GM12878 (cell line): ENCODE measurements at regions not wholly inside any gene's neighbourhood (a gene's known extent, or its start where the extent isn't known, plus 50 kb on each side); places are given as distances from the start of the nearest gene placed in this dataset.

ENCODE experiments used
- ATAC-seq: fragments of 200-7000 bp; cut with Tn5 transposase; 3 replicates; pipeline ENCODE4 v1.9.1; 2020; ENCODE audit warnings: mild to moderate bottlenecking, moderate library complexity
- BruUV-seq: library from RNA; stranded (reverse); fragments of 400-500 nt; replicated peaks from 2 replicates; lab custom pipeline; 2021; lab: Mats Ljungman, UMichigan
- CTCF ChIA-PET: fragments of 300-600 bp; sonication (Branson Sonifier 250); formaldehyde crosslinking; extraction: SDS; loops from one replicate; lab custom pipeline; 2021; ENCODE audit warnings: inconsistent platforms; lab: Yijun Ruan, JAX
- POLR2A ChIA-PET: fragments of 350-600 bp; formaldehyde crosslinking; extraction: SDS; loops from one replicate; lab custom pipeline; 2021; ENCODE audit warnings: inconsistent platforms; lab: Charles Lee
- RAD21 ChIA-PET: fragments of 300-600 bp; sonication (Branson Sonifier 250); formaldehyde crosslinking; loops from one replicate; lab custom pipeline; 2023; ENCODE audit warnings: antibody characterized with exemption; ENCODE audit not compliant: unreplicated experiment; lab: Charles Lee
- SMC1A ChIA-PET: fragments of 300-600 bp; sonication (Branson Sonifier 250); formaldehyde crosslinking; loops from one replicate; lab custom pipeline; 2023; ENCODE audit not compliant: unreplicated experiment, uncharacterized antibody; lab: Charles Lee
- DNase-seq: peaks from one replicate; pipeline ENCODE4 v3.0.0-alpha.2; 2011; ENCODE audit warnings: low read depth, low spot score
- FAIRE-seq: peaks from 3 replicates; lab custom pipeline; 2011; peaks lifted over from hg19 to GRCh38; lab: Jason Lieb, UNC
- H2AFZ ChIP-seq: 2 replicates; pipeline ENCODE4 v1.6.0; 2011; ENCODE audit warnings: low read depth, low read length, control low read depth; ENCODE audit not compliant: control insufficient read depth
- H3K27ac ChIP-seq: 2 replicates; pipeline ENCODE4 v1.5.1; 2011; ENCODE audit warnings: control low read depth; ENCODE audit not compliant: control insufficient read depth, insufficient read depth
- H3K27me3 ChIP-seq, 2 experiments: replicated peaks in 1 of 2; 2 replicates each; pipeline versions ENCODE4 v1.6.0 to v1.6.1; 2011; ENCODE audit warnings: low read length in 1 of 2; ENCODE audit not compliant: control insufficient read depth in 2 of 2, insufficient read depth in 2 of 2
- H3K36me3 ChIP-seq, 2 experiments: 2 replicates each; pipeline ENCODE4 v1.5.1; 2011; ENCODE audit warnings: low read length in 1 of 2; ENCODE audit not compliant: control insufficient read depth in 2 of 2, insufficient read depth in 2 of 2
- H3K4me1 ChIP-seq: 2 replicates; pipeline ENCODE4 v1.6.1; 2011; ENCODE audit warnings: mild to moderate bottlenecking, low read length, moderate library complexity, mixed read lengths; ENCODE audit not compliant: control insufficient read depth, insufficient read depth
- H3K4me2 ChIP-seq: 2 replicates; pipeline ENCODE4 v1.6.0; 2011; ENCODE audit warnings: control low read depth; ENCODE audit not compliant: control insufficient read depth, insufficient read depth
- H3K4me3 ChIP-seq: fragments of 200-600 bp; sonication (generic); 2 replicates; pipeline ENCODE4 v1.5.1; 2016
- H3K79me2 ChIP-seq: 2 replicates; pipeline ENCODE4 v1.6.0; 2011; ENCODE audit warnings: low read length; ENCODE audit not compliant: control insufficient read depth, insufficient read depth
- H3K9ac ChIP-seq: 2 replicates; pipeline ENCODE4 v1.8.0; 2011; ENCODE audit warnings: low read length, control low read depth, mixed read lengths; ENCODE audit not compliant: control insufficient read depth, insufficient read depth
- H3K9me3 ChIP-seq: replicated peaks from 3 replicates; pipeline ENCODE4 v1.5.1; 2011; ENCODE audit warnings: mild to moderate bottlenecking, low read length; ENCODE audit not compliant: control insufficient read depth, insufficient read depth
- H4K20me1 ChIP-seq: 2 replicates; pipeline ENCODE4 v1.6.0; 2011; ENCODE audit not compliant: control insufficient read depth, insufficient read depth
- BHLHE40 ChIP-seq, 2 experiments: fragments of 450-650 bp in 1 of 2; IDR thresholded peaks; 2 replicates each; pipeline ENCODE4 v1.6.1; 2011 to 2017; ENCODE audit warnings: low read depth in 2 of 2, borderline replicate concordance in 1 of 2, improper control_type of control experiment in 1 of 2, low read length in 1 of 2, mild to moderate bottlenecking in 1 of 2
- CHD4 ChIP-seq: fragments of 200-600 bp; sonication (generic); IDR thresholded peaks from 2 replicates; pipeline ENCODE4 v1.6.1; 2016; ENCODE audit warnings: mild to moderate bottlenecking
- EED ChIP-seq: sonication (generic); IDR thresholded peaks from 2 replicates; pipeline ENCODE4 v1.6.1; 2016; ENCODE audit warnings: antibody characterized with exemption, low read depth
- GATAD2B ChIP-seq: fragments of 450-650 bp; conservative IDR thresholded peaks from 2 replicates; pipeline ENCODE4 v1.6.1; 2017; ENCODE audit warnings: low read depth, mild to moderate bottlenecking, moderate library complexity
- HCFC1 ChIP-seq: fragments of 150-350 bp; IDR thresholded peaks from 2 replicates; pipeline ENCODE4 v1.6.1; 2014; ENCODE audit warnings: low read length
- IRF4 ChIP-seq: IDR thresholded peaks from 2 replicates; pipeline ENCODE4 v1.6.1; 2011; ENCODE audit warnings: low read depth, low read length
- MTA2 ChIP-seq: fragments of 450-650 bp; IDR thresholded peaks from 2 replicates; pipeline ENCODE4 v1.6.1; 2016; ENCODE audit warnings: low read depth, mild to moderate bottlenecking, moderate library complexity
- PML ChIP-seq: IDR thresholded peaks from 2 replicates; pipeline ENCODE4 v1.6.1; 2012; ENCODE audit warnings: low read length, inconsistent platforms
- POLR2AphosphoS2 ChIP-seq: IDR thresholded peaks from 2 replicates; pipeline ENCODE4 v1.6.1; 2011; ENCODE audit warnings: low read depth, mild to moderate bottlenecking, low read length, improper control_type of control experiment, moderate library complexity
- PRDM15 ChIP-seq: fragments of 450-650 bp; formaldehyde crosslinking; IDR thresholded peaks from 2 replicates; pipeline ENCODE4 v1.4.0; 2020; ENCODE audit warnings: mild to moderate bottlenecking, moderate library complexity
- SIX5 ChIP-seq: IDR thresholded peaks from 2 replicates; pipeline ENCODE4 v1.6.1; 2011; ENCODE audit warnings: mild to moderate bottlenecking, low read depth, low read length, moderate library complexity; ENCODE audit not compliant: severe bottlenecking
- SUPT20H ChIP-seq: IDR thresholded peaks from 2 replicates; pipeline ENCODE4 v1.6.1; 2011; ENCODE audit warnings: low read depth, mild to moderate bottlenecking, low read length, moderate library complexity, borderline replicate concordance; ENCODE audit not compliant: control insufficient read depth
- SUZ12 ChIP-seq: fragments of 200-600 bp; sonication (generic); IDR thresholded peaks from one replicate; pipeline ENCODE4 v1.6.1; 2018; ENCODE audit warnings: antibody characterized with exemption, mild to moderate bottlenecking; ENCODE audit not compliant: unreplicated experiment
- TCF12 ChIP-seq: IDR thresholded peaks from 2 replicates; pipeline ENCODE4 v1.6.1; 2011; ENCODE audit warnings: low read depth, mild to moderate bottlenecking, low read length
- YY1 ChIP-seq: IDR thresholded peaks from 2 replicates; pipeline ENCODE4 v1.6.1; 2011; ENCODE audit warnings: low read depth, mild to moderate bottlenecking, low read length
- WGBS: methylation state at CpG from one replicate; pipeline ENCODE4 v1.1.6; 2016; ENCODE audit warnings: low lambda C conversion rate; ENCODE audit not compliant: insufficient replicate concordance, insufficient coverage; ENCODE audit errors: missing lambda C conversion rate; 5-methylcytosine and 5-hydroxymethylcytosine counted together
- in situ Hi-C: fragments of 300-500 bp; cut with MboI; formaldehyde crosslinking; loops from 9 replicates; pipeline ENCODE4 v1.14.3; 2018; ENCODE audit warnings: mixed read lengths
- intact Hi-C: fragments of 100-400 bp; cut with micrococcal nuclease; formaldehyde crosslinking; loops from one replicate; pipeline ENCODE4 v1.14.2; 2022; ENCODE audit not compliant: unreplicated experiment

GRCh38 chrX:85569096-85569495, 189.6 kb upstream of the POF1B start:
- FAIRE-seq: no peak
- WGBS: 0% methylated on average over 1 of the region's 1 CpG

GRCh38 chrX:85561231-85561630, 181.8 kb upstream of the POF1B start:
- H3K79me2 ChIP-seq: no peaks in the 10 kb centered on the region
- no peaks in the 10 kb centered on the region for H3K27me3 ChIP-seq
- RAD21 ChIA-PET: no interaction called here
- POLR2A ChIA-PET: no interaction called here
- H2AFZ ChIP-seq: no peak overlapping the region
- H3K4me3 ChIP-seq: no peak overlapping the region
- SMC1A ChIA-PET: no interaction called here
- H3K36me3 ChIP-seq: no peaks in the 10 kb centered on the region
- FAIRE-seq: no peak
- no peaks in the 10 kb centered on the region for H4K20me1 ChIP-seq
- intact Hi-C loops (no loop called here), in situ Hi-C loops (no loop called here)
- no peaks in the 10 kb centered on the region for H3K9me3 ChIP-seq
- 56% methylated on average over 7 of the region's 7 CpGs for WGBS
- no peaks in the 10 kb centered on the region for H3K4me1 ChIP-seq
- H3K9ac ChIP-seq: no peak overlapping the region
- no peak overlapping the region for H3K27ac ChIP-seq
- BruUV-seq: no TSS peak
- no peak for DNase-seq
- CTCF ChIA-PET: no interaction called here
- no peak for ATAC-seq
- no peak overlapping the region for H3K4me2 ChIP-seq
- TF ChIP-seq BHLHE40 (IDR thresholded peaks at IDR 0.05; ENCODE audit: borderline replicate concordance in 1 of 2, low read depth in 2 of 2, low read length in 1 of 2) (no peak), SUZ12 (no peak), MTA2 (no peak), IRF4 (no peak), CHD4 (no peak), PML (no peak), EED (no peak), POLR2AphosphoS2 (no peak), PRDM15 (no peak), SIX5 (no peak), TCF12 (no peak), GATAD2B (no peak), YY1 (no peak)

More at GRCh38 chrX:85569096-85569495, 189.6 kb upstream of the POF1B start:
- no peaks in the 10 kb centered on the region for H4K20me1 ChIP-seq
- H3K4me2 ChIP-seq: no peak overlapping the region
- H3K9ac ChIP-seq: no peak overlapping the region
- no peaks in the 10 kb centered on the region for H3K4me1 ChIP-seq
- in situ Hi-C loops: no loop called here
- POLR2A ChIA-PET: no interaction called here
- RAD21 ChIA-PET: no interaction called here
- no TSS peak for BruUV-seq
- no peaks in the 10 kb centered on the region for H3K27me3 ChIP-seq
- H3K9me3 ChIP-seq: no peaks in the 10 kb centered on the region
- H3K27ac ChIP-seq: no peak overlapping the region
- no peak for DNase-seq
- no peaks in the 10 kb centered on the region for H3K79me2 ChIP-seq
- SMC1A ChIA-PET: no interaction called here
- CTCF ChIA-PET: no interaction called here
- H3K4me3 ChIP-seq: no peak overlapping the region
- H2AFZ ChIP-seq: no peak overlapping the region
- H3K36me3 ChIP-seq: no peaks in the 10 kb centered on the region
- intact Hi-C loops: no loop called here
- TF ChIP-seq HCFC1: no peak
- TF ChIP-seq SUPT20H: no peak
- no peak for TF ChIP-seq EED
- no peak for ATAC-seq
